ENCODE measurements at regions not wholly inside any gene's neighbourhood (a gene's known extent, or its start where the extent isn't known, plus 50 kb on each side); places are given as distances from the start of the nearest gene placed in this dataset.

GRCh38 chr1:80367058-80367457 lies 1360.5 kb upstream of the ADGRL4 start:
- Histone ChIP-seq H3K9me3 (ENCODE audit: low read length) (no peaks in the 10 kb centered on the region), H2AFZ (ENCODE audit: low read length) (no peak overlapping the region), H3K79me2 (ENCODE audit: insufficient read depth, low read depth, low read length) (no peaks in the 10 kb centered on the region), H3K4me3 (ENCODE audit: low read depth, low read length, poor library complexity, severe bottlenecking) (no peak overlapping the region), H3K27ac (ENCODE audit: low read depth, low read length, poor library complexity, severe bottlenecking) (no peak overlapping the region), H3K4me2 (ENCODE audit: low read length) (no peak overlapping the region), H3K9me2 (ENCODE audit: insufficient read depth, low read length) (no peaks in the 10 kb centered on the region), H3K36me3 (ENCODE audit: insufficient read depth, low read length) (no peaks in the 10 kb centered on the region), H3K4me1 (ENCODE audit: insufficient read depth, low read length, poor library complexity, severe bottlenecking) (no peaks in the 10 kb centered on the region), H4K20me1 (ENCODE audit: insufficient read depth, low read length) (no peaks in the 10 kb centered on the region)
- no peak for DNase-seq (ENCODE audit: low spot score)
- TF ChIP-seq EZH2phosphoT487 (IDR thresholded peaks at IDR 0.05; ENCODE audit: borderline replicate concordance, low read depth, low read length) (no peak), CTCF (conservative IDR thresholded peaks at IDR 0.05; ENCODE audit: low read length) (no peak)
- CTCF ChIA-PET (ENCODE audit: unreplicated experiment), result no interaction called here
- BruUV-seq (replicated peaks), result no TSS peak
- intact Hi-C loops (cut with micrococcal nuclease; ENCODE audit: unreplicated experiment), result no loop called here
- POLR2A ChIA-PET, result no interaction called here

GRCh38 chr1:80365359-80366021 lies 1359.0 kb upstream of the ADGRL4 start:
- intact Hi-C loops (cut with micrococcal nuclease; ENCODE audit: unreplicated experiment), result no loop called here
- H2AFZ ChIP-seq (ENCODE audit: low read length), result no peak overlapping the region
- no peaks in the 10 kb centered on the region for H3K36me3 ChIP-seq (ENCODE audit: insufficient read depth, low read length)
- POLR2A ChIA-PET, result no interaction called here
- H3K4me2 ChIP-seq (ENCODE audit: low read length), result no peak overlapping the region
- H3K79me2 ChIP-seq (ENCODE audit: insufficient read depth, low read depth, low read length), result no peaks in the 10 kb centered on the region
- CTCF ChIA-PET (ENCODE audit: unreplicated experiment), result no interaction called here
- H3K9me2 ChIP-seq (ENCODE audit: insufficient read depth, low read length), result no peaks in the 10 kb centered on the region
- BruUV-seq (replicated peaks), result no TSS peak
- no peak for DNase-seq (ENCODE audit: low spot score)
- no peaks in the 10 kb centered on the region for H3K9me3 ChIP-seq (ENCODE audit: low read length)
- no peak for TF ChIP-seq EZH2phosphoT487 (IDR thresholded peaks at IDR 0.05; ENCODE audit: borderline replicate concordance, low read depth, low read length)
- TF ChIP-seq CTCF (conservative IDR thresholded peaks at IDR 0.05; ENCODE audit: low read length), result no peak
- no peaks in the 10 kb centered on the region for H3K4me1 ChIP-seq (ENCODE audit: insufficient read depth, low read length, poor library complexity, severe bottlenecking)
- no peaks in the 10 kb centered on the region for H4K20me1 ChIP-seq (ENCODE audit: insufficient read depth, low read length)
- no peak overlapping the region for H3K27ac ChIP-seq (ENCODE audit: low read depth, low read length, poor library complexity, severe bottlenecking)
- H3K4me3 ChIP-seq (ENCODE audit: low read depth, low read length, poor library complexity, severe bottlenecking), result no peak overlapping the region

- Histone ChIP-seq H4K20me1 (ENCODE audit: insufficient read depth, low read length) (no peaks in the 10 kb centered on the region), H3K36me3 (ENCODE audit: insufficient read depth, low read length) (no peaks in the 10 kb centered on the region), H3K27ac (ENCODE audit: low read depth, low read length, poor library complexity, severe bottlenecking) (no peak overlapping the region), H3K9me2 (ENCODE audit: insufficient read depth, low read length) (no peaks in the 10 kb centered on the region), H3K4me1 (ENCODE audit: insufficient read depth, low read length, poor library complexity, severe bottlenecking) (no peaks in the 10 kb centered on the region), H3K4me2 (ENCODE audit: low read length) (no peak overlapping the region), H3K4me3 (ENCODE audit: low read depth, low read length, poor library complexity, severe bottlenecking) (no peak overlapping the region), H3K9me3 (ENCODE audit: low read length) (no peaks in the 10 kb centered on the region), H2AFZ (ENCODE audit: low read length) (no peak overlapping the region), H3K79me2 (ENCODE audit: insufficient read depth, low read depth, low read length) (no peaks in the 10 kb centered on the region)
- CTCF ChIA-PET (ENCODE audit: unreplicated experiment), result no interaction called here
- no peak for DNase-seq (ENCODE audit: low spot score)
- no TSS peak for BruUV-seq (replicated peaks)
- POLR2A ChIA-PET, result no interaction called here
- TF ChIP-seq CTCF (conservative IDR thresholded peaks at IDR 0.05; ENCODE audit: low read length), result no peak
- no peak for TF ChIP-seq EZH2phosphoT487 (IDR thresholded peaks at IDR 0.05; ENCODE audit: borderline replicate concordance, low read depth, low read length)
- intact Hi-C loops (cut with micrococcal nuclease; ENCODE audit: unreplicated experiment), result no loop called here
Measured at GRCh38 chr1:80363689-80364475, 1357.4 kb upstream of the ADGRL4 start.
